IPS-15b (cell line): ENCODE measurements at regions not wholly inside any gene's neighbourhood (a gene's known extent, or its start where the extent isn't known, plus 50 kb on each side); places are given as distances from the start of the nearest gene placed in this dataset.

Experiments used
- H3K27me3 ChIP-seq: one replicate; pipeline ENCODE4 v1.6.1; 2013; ENCODE audit warnings: low read length; ENCODE audit not compliant: control insufficient read depth, insufficient read depth
- H3K36me3 ChIP-seq: one replicate; pipeline ENCODE4 v1.6.1; 2013; ENCODE audit warnings: low read length; ENCODE audit not compliant: control insufficient read depth, insufficient read depth
- H3K4me1 ChIP-seq: one replicate; pipeline ENCODE4 v1.6.1; 2013; ENCODE audit warnings: mild to moderate bottlenecking, low read length; ENCODE audit not compliant: control insufficient read depth, insufficient read depth
- H3K4me3 ChIP-seq: one replicate; pipeline ENCODE4 v1.5.1; 2013; ENCODE audit warnings: low read depth, low read length
- H3K9ac ChIP-seq: one replicate; pipeline ENCODE4 v1.6.1; 2013; ENCODE audit warnings: low read depth, mild to moderate bottlenecking, low read length
- H3K9me3 ChIP-seq: one replicate; pipeline ENCODE4 v1.6.1; 2013; ENCODE audit warnings: mild to moderate bottlenecking, low read length; ENCODE audit not compliant: control insufficient read depth, insufficient read depth

DNA sequence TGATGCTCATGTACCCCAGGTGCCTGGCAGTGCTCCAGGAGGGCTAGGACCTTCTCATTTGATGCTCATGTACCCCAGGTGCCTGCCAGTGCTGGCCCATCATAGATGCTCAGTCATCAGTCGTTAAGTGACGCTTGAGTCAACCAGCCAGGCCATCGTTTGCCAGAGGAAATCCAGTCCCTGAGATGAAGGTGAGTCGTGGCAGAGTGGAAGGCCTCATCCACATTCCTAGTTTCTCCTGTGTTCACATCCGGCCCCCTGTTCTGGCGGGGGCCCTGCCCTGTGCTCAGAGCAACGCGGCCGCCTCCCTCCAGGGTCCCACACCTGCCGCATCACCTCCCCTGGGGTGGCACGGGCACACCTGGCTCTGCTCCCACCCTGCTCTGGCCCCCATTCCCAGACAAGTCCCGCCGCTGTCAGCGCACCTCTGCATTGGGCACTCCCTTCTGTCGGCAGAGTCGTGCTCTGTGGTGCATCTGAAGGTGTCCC is 279.9 kb downstream of the BRD1 start:
- peaks cover 7% of the 10 kb centered on the region for H3K9me3 ChIP-seq
- no peaks in the 10 kb centered on the region for H3K36me3 ChIP-seq
- H3K4me3 ChIP-seq = no peak overlapping the region
- H3K27me3 ChIP-seq = no peaks in the 10 kb centered on the region
- H3K9ac ChIP-seq = no peak overlapping the region
- peaks cover 3% of the 10 kb centered on the region for H3K4me1 ChIP-seq

DNA sequence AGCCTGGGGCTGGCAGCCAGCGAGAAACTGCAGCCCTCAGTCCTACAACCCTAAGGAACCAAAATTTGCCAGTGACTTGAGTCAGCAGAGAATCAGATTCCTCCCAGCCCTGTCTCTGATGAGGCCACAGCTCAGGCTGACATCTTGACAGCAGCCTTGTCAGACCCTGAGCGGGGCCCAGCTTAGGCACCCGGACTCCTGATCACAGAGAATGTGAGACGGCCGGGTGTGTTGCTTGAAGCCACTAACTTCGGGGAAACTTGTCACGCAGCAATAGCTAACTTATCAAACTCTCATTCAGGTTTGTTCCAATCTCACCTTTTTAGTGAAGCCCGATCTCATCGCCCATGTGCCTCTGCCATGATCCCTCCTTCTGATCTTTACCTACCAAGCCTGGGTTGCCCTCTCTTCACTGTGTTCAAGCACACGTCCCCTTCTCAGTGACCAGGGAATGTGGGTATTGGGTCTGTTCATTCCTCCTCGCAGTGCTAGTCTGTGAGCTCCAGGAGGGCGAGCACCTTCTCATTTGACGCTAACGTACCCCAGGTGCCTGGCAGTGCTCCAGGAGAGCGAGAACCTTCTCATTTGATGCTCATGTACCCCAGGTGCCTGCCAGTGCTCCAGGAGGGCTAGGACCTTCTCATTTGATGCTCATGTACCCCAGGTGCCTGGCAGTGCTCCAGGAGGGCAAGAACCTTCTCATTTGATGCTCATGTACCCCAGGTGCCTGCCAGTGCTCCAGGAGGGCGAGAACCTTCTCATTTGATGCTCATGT is 280.7 kb downstream of the BRD1 start:
- H3K27me3 ChIP-seq = no peaks in the 10 kb centered on the region
- peaks cover 3% of the 10 kb centered on the region for H3K4me1 ChIP-seq
- H3K4me3 ChIP-seq = no peak overlapping the region
- H3K36me3 ChIP-seq = no peaks in the 10 kb centered on the region
- H3K9ac ChIP-seq = no peak overlapping the region
- H3K9me3 ChIP-seq = peaks cover 7% of the 10 kb centered on the region

DNA sequence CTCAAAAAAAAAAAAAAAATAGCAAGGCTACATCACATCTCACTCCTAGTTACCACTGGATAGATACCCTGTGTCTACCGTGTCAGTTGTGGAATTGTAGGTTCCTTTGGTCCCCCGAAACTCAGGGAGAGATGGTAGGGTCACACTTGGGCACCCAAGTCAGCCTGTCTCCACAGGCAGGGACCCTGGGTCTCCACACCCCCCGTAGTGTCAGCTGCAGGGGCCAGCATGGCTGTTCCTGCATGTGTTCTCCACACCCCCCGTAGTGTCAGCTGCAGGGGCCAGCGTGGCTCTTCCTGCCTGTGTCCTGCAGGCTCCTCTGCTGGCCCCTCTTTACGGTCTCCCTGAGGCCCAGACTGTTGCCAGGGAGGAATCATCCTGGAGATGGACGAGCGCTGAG is 282.1 kb downstream of the BRD1 start:
- H3K9ac ChIP-seq = no peak overlapping the region
- no peak overlapping the region for H3K4me3 ChIP-seq
- no peaks in the 10 kb centered on the region for H3K36me3 ChIP-seq
- H3K4me1 ChIP-seq = peaks cover 3% of the 10 kb centered on the region
- H3K27me3 ChIP-seq = no peaks in the 10 kb centered on the region
- peaks cover 2% of the 10 kb centered on the region for H3K9me3 ChIP-seq

DNA sequence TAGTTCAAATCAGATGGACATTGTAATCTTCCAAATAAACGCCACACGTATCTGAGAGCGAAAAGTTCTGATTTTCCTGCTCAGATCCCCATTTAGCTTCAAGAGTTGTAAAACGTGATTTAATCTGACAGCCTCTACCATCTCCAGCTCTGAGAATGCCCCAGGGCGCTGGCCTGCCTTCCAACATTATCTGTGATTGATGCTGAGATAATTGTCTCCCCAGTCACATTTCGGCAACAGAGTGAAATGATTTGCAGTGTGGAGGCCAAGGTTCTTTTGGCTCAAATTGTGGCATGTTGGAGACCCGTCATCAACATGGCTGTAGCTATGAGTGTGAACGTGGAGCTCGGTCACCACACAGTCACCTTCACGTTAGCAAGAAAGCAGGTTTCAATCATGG is 283.4 kb downstream of the BRD1 start:
- Histone ChIP-seq H3K4me3 (no peak overlapping the region), H3K4me1 (peaks cover 3% of the 10 kb centered on the region), H3K9me3 (no peaks in the 10 kb centered on the region), H3K27me3 (no peaks in the 10 kb centered on the region), H3K36me3 (no peaks in the 10 kb centered on the region), H3K9ac (no peak overlapping the region)

DNA sequence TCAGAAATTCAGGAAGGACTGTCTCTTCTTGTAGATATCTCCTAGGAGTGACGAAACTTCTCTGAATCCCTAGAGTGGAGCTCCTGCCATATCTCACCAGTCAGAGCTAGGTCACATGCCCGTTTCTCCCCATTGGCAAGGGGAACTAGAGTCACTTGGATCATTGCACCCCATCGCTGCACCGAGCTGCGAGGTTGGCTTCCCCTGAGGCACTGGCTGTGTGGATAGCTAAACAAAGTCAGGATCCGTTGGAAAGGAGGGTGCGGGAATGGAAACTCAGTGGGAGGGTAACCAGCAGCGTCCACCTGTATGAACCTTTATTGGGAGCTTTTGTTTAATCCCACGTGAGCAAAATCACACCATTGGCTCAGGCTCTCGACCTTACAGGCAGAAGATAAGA is 283.8 kb downstream of the BRD1 start:
- Histone ChIP-seq H3K9me3 (no peaks in the 10 kb centered on the region), H3K27me3 (no peaks in the 10 kb centered on the region), H3K4me1 (peaks cover under 1% of the 10 kb centered on the region), H3K9ac (no peak overlapping the region), H3K36me3 (no peaks in the 10 kb centered on the region), H3K4me3 (no peak overlapping the region)

DNA sequence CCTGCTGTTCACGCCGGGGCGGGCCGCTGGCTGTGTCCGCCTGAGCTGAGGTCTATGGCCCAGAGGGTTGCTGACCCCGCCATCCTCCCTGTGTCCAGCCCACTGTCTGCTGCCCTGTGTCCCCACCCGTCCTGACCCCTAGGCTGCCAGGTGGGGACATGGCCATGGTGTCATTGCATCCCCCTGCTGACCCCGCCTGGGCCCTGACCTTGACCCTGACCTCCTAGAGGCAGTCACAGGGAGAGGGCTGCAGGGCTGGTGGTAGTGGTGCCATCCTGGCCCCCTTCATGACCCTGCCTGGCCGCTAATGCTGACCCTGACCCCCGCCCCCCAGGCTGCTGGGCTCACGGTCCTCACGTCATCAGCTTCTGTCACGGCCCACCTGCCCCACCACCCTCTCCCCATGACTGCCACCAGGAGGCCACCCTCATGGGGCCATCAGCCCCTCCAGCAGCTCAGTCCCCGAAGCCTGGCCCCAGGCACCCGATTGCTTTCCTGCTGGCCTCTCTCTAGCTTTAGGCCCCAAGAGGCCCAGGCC is 285.9 kb downstream of the BRD1 start:
- Histone ChIP-seq H3K4me1 (peaks cover 5% of the 10 kb centered on the region), H3K9me3 (no peaks in the 10 kb centered on the region)

DNA sequence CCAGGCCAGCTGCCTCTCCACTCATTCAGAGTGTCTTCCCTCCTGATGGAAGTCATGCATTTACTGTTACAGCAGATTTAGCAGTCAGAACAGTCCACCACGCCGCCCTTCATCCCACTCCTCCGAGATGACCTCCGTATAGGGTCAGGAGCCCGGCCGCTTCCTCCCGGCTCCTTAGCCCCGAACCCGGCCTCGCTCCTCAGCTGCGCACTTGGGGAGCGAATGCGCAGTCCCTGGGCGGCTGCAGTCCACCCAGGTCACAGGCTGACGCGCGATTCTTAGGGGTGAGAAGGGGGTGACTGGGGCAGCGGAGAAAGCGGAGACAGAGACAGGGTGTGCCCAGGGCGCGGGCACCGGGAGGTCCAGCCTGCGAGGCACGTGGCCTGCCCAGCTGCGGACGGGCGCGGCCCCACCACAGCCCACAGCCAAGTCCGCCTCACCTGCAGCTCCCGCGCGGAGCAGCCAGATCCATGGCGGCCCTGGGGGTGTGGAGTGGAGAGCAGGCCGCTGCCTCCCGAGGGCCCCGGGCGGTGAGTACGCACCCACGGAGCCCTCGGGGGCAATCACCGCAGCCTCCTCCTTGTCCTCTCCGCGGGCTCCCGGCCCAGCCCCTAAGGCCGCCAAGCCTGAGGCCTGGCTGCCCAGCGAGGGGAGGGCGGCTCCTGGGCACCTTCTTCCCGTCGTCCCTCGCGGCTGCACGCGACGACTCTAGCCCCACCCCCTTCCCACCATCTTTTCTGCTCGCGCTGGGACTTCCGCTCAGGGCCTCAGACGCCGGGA is 286.6 kb downstream of the BRD1 start:
- H3K9ac ChIP-seq = no peak overlapping the region
- peaks cover 10% of the 10 kb centered on the region for H3K4me1 ChIP-seq
- H3K9me3 ChIP-seq = no peaks in the 10 kb centered on the region
- no peak overlapping the region for H3K4me3 ChIP-seq
- no peaks in the 10 kb centered on the region for H3K27me3 ChIP-seq
- H3K36me3 ChIP-seq = no peaks in the 10 kb centered on the region

More for the DNA sequence above, 285.9 kb downstream of the BRD1 start:
- H3K36me3 ChIP-seq = no peaks in the 10 kb centered on the region
- no peaks in the 10 kb centered on the region for H3K27me3 ChIP-seq
- no peak overlapping the region for H3K9ac ChIP-seq
- no peak overlapping the region for H3K4me3 ChIP-seq

DNA sequence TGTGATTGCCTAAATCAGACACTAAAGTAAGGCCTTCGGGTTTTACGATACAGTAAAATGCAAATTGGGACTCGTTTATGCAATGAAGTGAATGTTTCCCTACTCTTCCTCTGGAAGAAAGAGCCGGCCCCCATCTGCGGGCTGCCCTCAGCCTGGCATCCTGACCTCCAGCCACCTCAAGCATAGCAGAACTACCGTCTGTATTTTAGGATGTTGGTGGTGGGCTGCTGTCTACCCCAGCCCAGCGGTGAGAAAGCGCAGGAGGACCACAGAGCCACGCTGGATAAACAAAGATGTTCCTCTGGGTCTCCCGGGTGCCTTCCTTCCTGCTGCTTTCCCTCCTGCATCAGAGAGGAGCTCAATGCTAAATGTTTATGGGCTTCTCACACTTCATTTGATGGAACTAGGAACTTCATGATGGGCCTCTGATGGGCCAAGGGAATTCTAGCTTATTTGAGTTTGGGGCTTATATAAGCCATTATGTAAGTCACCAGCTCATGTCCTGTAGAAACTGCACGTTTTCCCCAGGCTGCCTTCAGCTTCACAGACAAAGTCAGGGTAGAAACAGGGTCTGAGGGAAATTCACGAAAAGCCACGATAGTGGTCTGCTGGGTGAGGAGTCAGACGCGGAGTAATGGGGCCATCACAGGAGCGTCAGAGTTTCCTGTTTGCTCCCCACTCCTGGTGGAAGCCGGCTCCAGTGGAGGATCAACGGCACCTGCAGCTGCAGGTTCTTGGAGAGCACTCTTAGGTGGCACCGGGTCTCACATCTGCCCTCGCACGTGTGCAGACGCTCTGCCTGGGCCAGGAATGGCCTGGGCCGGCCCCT is 287.4 kb downstream of the BRD1 start:
- Histone ChIP-seq H3K9ac (no peak overlapping the region), H3K36me3 (no peaks in the 10 kb centered on the region), H3K4me3 (no peak overlapping the region), H3K27me3 (no peaks in the 10 kb centered on the region), H3K9me3 (no peaks in the 10 kb centered on the region), H3K4me1 (peaks cover 12% of the 10 kb centered on the region)

DNA sequence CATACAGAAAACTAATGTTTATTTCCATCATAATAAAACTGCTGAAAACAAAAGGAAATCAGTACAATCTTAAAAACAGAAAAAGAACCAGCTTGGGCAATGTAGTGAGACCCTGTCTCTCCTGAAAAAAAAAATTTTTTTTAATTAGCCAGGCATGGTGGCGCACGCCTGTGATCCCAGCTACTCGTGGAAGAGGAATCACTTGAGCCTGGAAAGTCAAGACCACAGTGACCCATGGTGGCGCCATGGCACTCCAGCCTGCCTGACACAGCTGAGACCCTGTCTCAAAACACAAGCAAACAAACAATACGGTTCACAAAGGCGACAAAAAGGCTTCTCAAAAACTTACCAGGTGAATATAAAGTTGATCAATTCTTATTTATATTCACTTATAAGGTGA is 289.7 kb downstream of the BRD1 start:
- H3K4me3 ChIP-seq = no peak overlapping the region
- no peaks in the 10 kb centered on the region for H3K27me3 ChIP-seq
- no peak overlapping the region for H3K9ac ChIP-seq
- H3K36me3 ChIP-seq = no peaks in the 10 kb centered on the region
- H3K9me3 ChIP-seq = no peaks in the 10 kb centered on the region
- peaks cover 12% of the 10 kb centered on the region for H3K4me1 ChIP-seq

DNA sequence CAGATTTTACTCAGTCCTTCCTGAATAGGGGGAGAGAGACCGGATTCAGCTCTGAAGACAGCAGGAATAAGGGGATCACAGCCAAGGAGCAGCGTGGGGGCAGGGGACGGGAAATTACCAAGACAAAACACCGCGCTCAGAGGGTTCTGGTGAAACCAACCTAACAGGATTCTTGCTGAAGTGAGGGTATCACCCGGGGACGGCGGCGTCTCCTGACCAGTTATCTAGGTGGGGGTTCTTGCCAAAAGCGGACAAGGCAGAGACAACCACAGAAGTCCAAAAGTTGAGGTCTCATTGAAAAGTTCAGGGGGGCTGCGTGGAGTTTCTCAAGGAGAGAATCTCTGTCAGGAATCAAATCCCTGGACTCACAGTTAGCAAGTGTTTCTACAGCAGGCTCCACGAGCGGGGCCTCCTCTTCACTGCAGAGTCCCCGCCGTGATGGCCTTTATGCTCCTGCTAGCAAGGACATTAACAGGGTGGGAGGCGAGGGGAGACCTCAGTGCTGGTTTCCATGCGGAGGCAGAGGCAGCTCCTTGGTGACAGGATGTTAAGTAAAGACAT is 291.0 kb downstream of the BRD1 start:
- no peaks in the 10 kb centered on the region for H3K27me3 ChIP-seq
- peak overlapping the region; percentile 31 for H3K4me3 ChIP-seq
- H3K36me3 ChIP-seq = no peaks in the 10 kb centered on the region
- H3K4me1 ChIP-seq = peaks cover 12% of the 10 kb centered on the region
- H3K9me3 ChIP-seq = no peaks in the 10 kb centered on the region
- peak overlapping the region; percentile 26 for H3K9ac ChIP-seq

DNA sequence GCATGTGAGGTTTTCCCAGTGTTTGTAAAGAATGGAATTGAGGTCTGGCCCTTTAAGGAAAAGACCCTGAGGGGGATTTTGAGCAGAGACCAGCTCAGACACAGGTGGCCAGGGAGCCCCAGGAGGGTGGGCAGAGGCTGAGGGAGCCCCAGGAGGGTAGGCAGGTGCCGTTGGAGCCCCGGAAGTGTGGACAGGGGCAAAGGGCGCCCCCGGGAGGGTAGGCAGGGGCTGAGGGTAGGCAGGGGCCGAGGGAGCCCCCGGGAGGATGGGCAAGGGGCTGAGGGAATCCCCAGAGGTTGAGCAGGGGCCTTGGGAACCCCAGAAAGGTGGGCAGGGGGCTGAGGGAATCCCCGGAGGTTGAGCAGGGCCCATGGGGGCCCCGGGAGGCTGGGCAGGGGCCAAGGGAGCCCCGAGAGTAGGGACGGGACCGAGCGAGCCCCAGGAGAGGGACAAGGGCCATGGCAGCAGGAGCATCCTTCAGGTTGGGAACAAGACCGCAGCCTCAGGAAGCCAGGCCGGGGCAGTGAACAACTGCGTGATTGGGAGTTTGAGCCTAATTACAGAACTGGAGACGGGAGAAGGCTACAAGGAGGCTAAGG is 292.0 kb downstream of the BRD1 start:
- no peaks in the 10 kb centered on the region for H3K27me3 ChIP-seq

More for the DNA sequence above, 292.0 kb downstream of the BRD1 start:
- Histone ChIP-seq H3K4me3 (no peak overlapping the region), H3K36me3 (no peaks in the 10 kb centered on the region), H3K9ac (peak overlapping the region; percentile 8), H3K4me1 (peaks cover 12% of the 10 kb centered on the region), H3K9me3 (no peaks in the 10 kb centered on the region)
